Loucy (cell line): ENCODE measurements at regions not wholly inside any gene's neighbourhood (a gene's known extent, or its start where the extent isn't known, plus 50 kb on each side); places are given as distances from the start of the nearest gene placed in this dataset.

ENCODE experiments used
- CTCF ChIP-seq: fragments of 200-600 bp; sonication (generic); conservative IDR thresholded peaks from 2 replicates; pipeline ENCODE4 v1.5.1; 2014; ENCODE audit warnings: mild to moderate bottlenecking, antibody characterized with exemption, low read length
- EZH2phosphoT487 ChIP-seq: fragments of 200-600 bp; IDR thresholded peaks from 2 replicates; pipeline ENCODE4 v1.6.1; 2018; ENCODE audit warnings: antibody characterized with exemption, mild to moderate bottlenecking, moderate library complexity, borderline replicate concordance

GRCh38 chr4:123535037-123535748 lies 138.6 kb downstream of the SPRY1 start:
- TF ChIP-seq CTCF (no peak), EZH2phosphoT487 (no peak)
